Renal cortex interstitium (tissue), 11 donors: ENCODE measurements at regions not wholly inside any gene's neighbourhood (a gene's known extent, or its start where the extent isn't known, plus 50 kb on each side); places are given as distances from the start of the nearest gene placed in this dataset.

ENCODE experiments used
- DNase-seq, 11 donors: peaks; one replicate each; pipeline ENCODE4 v3.0.0-alpha.2; 2013; ENCODE audit warnings: low read depth in 9 of 11, low spot score in 4 of 11; ENCODE audit errors: extremely low read depth in 1 of 11

DNA sequence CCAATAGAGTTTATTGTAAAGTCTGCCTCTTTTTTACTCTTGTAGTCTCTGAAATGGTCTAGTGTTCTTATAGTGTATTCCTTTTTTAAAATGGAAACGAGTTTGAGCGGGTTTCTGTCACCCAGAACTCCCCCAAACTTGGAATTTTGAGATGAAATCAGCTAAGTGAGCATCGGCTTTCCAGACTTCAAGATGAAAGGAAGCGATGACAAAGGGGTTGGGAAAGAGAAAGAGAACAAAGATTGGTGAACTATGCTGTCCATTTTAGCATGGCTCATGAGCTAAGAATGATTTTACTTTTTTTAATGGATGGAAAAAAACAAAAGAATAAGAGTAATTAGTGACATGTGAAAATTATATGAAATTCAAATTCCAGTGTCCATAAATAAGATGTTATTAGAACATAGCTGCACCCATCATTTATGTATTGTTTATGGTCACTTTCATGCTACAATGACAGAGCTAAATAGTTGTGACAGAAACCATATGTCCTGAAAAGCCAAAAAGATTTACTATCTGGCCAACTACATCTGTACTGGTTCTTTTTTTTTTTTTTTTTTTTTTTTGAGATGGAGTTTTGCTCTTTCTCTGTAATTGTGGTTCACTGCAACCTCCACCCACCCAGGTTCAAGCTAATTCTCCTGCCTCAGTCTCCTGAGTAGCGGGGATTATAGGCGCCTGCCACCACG is 52.7 kb upstream of the PDZRN3 start:
- DNase-seq, result no peak
